Body of pancreas (tissue), 4 donors: ENCODE measurements at regions not wholly inside any gene's neighbourhood (a gene's known extent, or its start where the extent isn't known, plus 50 kb on each side); places are given as distances from the start of the nearest gene placed in this dataset.

Experiments
- POLR2A ChIP-seq, 3 donors: fragments of 450-650 bp; IDR thresholded peaks; one replicate each; pipeline ENCODE4 v1.6.1; 2016; ENCODE audit warnings: antibody characterized with exemption in 3 of 3, mild to moderate bottlenecking in 2 of 3
- TF ChIP-seq, protein P1 (sequence below), 7 experiments: fragments of 450-650 bp in 4 of 7; fragments of 200-600 bp in 3 of 7; sonication (generic) in 3 of 7; IDR thresholded peaks; one replicate each; pipeline ENCODE4 v1.5.1; 2016 to 2019; ENCODE audit warnings: antibody characterized with exemption in 7 of 7

DNA sequence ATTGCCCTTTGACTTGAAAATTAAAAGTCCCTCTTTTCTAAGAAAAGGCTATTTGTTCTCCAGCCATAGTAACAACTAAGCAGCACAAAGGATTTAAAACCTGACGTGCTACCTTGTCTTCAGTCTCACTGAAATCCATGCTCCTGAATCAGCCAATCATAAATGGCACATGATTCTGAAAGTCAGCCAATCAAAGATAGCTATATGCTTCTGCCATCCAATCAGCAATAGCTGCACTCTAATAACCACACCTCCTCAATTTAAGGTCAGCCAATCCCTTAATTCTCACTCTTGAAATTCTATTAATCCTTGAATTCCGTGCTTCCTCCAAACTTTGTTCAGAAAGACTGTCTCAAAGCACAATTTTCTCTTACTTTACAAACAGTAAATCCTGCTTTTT is 53.5 kb upstream of the ACAN start:
- TF ChIP-seq, protein P1, sequence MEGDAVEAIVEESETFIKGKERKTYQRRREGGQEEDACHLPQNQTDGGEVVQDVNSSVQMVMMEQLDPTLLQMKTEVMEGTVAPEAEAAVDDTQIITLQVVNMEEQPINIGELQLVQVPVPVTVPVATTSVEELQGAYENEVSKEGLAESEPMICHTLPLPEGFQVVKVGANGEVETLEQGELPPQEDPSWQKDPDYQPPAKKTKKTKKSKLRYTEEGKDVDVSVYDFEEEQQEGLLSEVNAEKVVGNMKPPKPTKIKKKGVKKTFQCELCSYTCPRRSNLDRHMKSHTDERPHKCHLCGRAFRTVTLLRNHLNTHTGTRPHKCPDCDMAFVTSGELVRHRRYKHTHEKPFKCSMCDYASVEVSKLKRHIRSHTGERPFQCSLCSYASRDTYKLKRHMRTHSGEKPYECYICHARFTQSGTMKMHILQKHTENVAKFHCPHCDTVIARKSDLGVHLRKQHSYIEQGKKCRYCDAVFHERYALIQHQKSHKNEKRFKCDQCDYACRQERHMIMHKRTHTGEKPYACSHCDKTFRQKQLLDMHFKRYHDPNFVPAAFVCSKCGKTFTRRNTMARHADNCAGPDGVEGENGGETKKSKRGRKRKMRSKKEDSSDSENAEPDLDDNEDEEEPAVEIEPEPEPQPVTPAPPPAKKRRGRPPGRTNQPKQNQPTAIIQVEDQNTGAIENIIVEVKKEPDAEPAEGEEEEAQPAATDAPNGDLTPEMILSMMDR (IDR thresholded peaks at IDR 0.05): no peak
- TF ChIP-seq POLR2A (IDR thresholded peaks at IDR 0.05): no peak
